Cardiac septum (tissue), 1 donor: ENCODE measurements at regions not wholly inside any gene's neighbourhood (a gene's known extent, or its start where the extent isn't known, plus 50 kb on each side); places are given as distances from the start of the nearest gene placed in this dataset.

Source experiments
- DNase-seq: peaks from one replicate; pipeline ENCODE4 v3.0.0-alpha.2; 2020; ENCODE audit warnings: low spot score
- intact Hi-C: fragments of 100-400 bp; cut with DNase I; formaldehyde crosslinking; loops from one replicate; pipeline ENCODE4 v1.14.0; 2022
- donor health status: DM: no; HTN: no; CAD: no.

- intact Hi-C loops: no loop called here
These were observed 738.3 kb downstream of the INHBA start for GRCh38 chr7:40964610-40965009.

GRCh38 chr7:40959955-40960354, 742.9 kb downstream of the INHBA start:
- intact Hi-C loops: no loop called here
- DNase-seq: no peak

More at GRCh38 chr7:40964610-40965009, 738.3 kb downstream of the INHBA start:
- no peak for DNase-seq

GRCh38 chr7:40948239-40948638, 754.7 kb downstream of the INHBA start:
- intact Hi-C loops: no loop called here
- no peak for DNase-seq

- DNase-seq: no peak
- intact Hi-C loops: no loop called here
These were observed 755.3 kb downstream of the INHBA start for GRCh38 chr7:40947566-40947965.

- DNase-seq: no peak
- intact Hi-C loops: no loop called here
These were observed 756.3 kb downstream of the INHBA start for GRCh38 chr7:40946549-40946948.

- DNase-seq: no peak
These were observed 757.1 kb downstream of the INHBA start for GRCh38 chr7:40945788-40946187.

GRCh38 chr7:40944981-40945585, 757.8 kb downstream of the INHBA start:
- intact Hi-C loops: no loop called here
- DNase-seq: no peak

More at GRCh38 chr7:40945788-40946187, 757.1 kb downstream of the INHBA start:
- intact Hi-C loops: no loop called here

- intact Hi-C loops: no loop called here
- no peak for DNase-seq
These were observed 765.0 kb downstream of the INHBA start for GRCh38 chr7:40937879-40938278.

- intact Hi-C loops: no loop called here
- DNase-seq: no peak
These were observed 767.5 kb downstream of the INHBA start for GRCh38 chr7:40935435-40935834.

- intact Hi-C loops: no loop called here
- DNase-seq: no peak
These were observed 779.3 kb downstream of the INHBA start for GRCh38 chr7:40923626-40924025.

GRCh38 chr7:40922316-40922670, 780.6 kb downstream of the INHBA start:
- no peak for DNase-seq
- intact Hi-C loops: no loop called here

- DNase-seq: no peak
- intact Hi-C loops: no loop called here
These were observed 781.1 kb downstream of the INHBA start for GRCh38 chr7:40921589-40922315.

GRCh38 chr7:40918701-40919271, 784.0 kb downstream of the SUGCT start:
- no peak for DNase-seq
- intact Hi-C loops: no loop called here

GRCh38 chr7:40916813-40917212, 782.0 kb downstream of the SUGCT start:
- intact Hi-C loops: no loop called here
- no peak for DNase-seq

GRCh38 chr7:40915071-40915470, 780.3 kb downstream of the SUGCT start:
- intact Hi-C loops: no loop called here
- DNase-seq: no peak
